Karpas-422 (cell line): ENCODE measurements at regions not wholly inside any gene's neighbourhood (a gene's known extent, or its start where the extent isn't known, plus 50 kb on each side); places are given as distances from the start of the nearest gene placed in this dataset.

ENCODE experiments used
- DNase-seq: peaks from one replicate; pipeline ENCODE4 v3.0.0-alpha.2; 2015
- H2AFZ ChIP-seq: fragments of 200-600 bp; sonication (generic); 2 replicates; pipeline ENCODE4 v1.6.1; 2014; ENCODE audit warnings: antibody characterized with exemption, low read length, mixed read lengths
- H3K27ac ChIP-seq: fragments of 200-600 bp; sonication (generic); 2 replicates; pipeline ENCODE4 v1.5.1; 2014; ENCODE audit warnings: mild to moderate bottlenecking, low read length, moderate library complexity
- H3K27me3 ChIP-seq: fragments of 200-600 bp; sonication (generic); 2 replicates; pipeline ENCODE4 v1.6.1; 2014; ENCODE audit warnings: low read length, mixed read lengths
- H3K36me3 ChIP-seq: fragments of 200-600 bp; sonication (generic); 2 replicates; pipeline ENCODE4 v1.6.1; 2014; ENCODE audit warnings: low read length, mixed read lengths; ENCODE audit not compliant: insufficient read depth
- H3K4me1 ChIP-seq: fragments of 200-600 bp; sonication (generic); 2 replicates; pipeline ENCODE4 v1.6.1; 2014; ENCODE audit warnings: mild to moderate bottlenecking, low read length, mixed read lengths
- H3K4me2 ChIP-seq: fragments of 200-600 bp; sonication (generic); 2 replicates; pipeline ENCODE4 v1.6.1; 2014; ENCODE audit warnings: low read length, low read depth, mild to moderate bottlenecking; ENCODE audit not compliant: poor library complexity, severe bottlenecking
- H3K4me3 ChIP-seq: fragments of 200-600 bp; sonication (generic); 2 replicates; pipeline ENCODE4 v1.5.1; 2014; ENCODE audit warnings: mild to moderate bottlenecking, antibody characterized with exemption, low read length, mixed read lengths
- H3K79me2 ChIP-seq: fragments of 200-600 bp; sonication (generic); 2 replicates; pipeline ENCODE4 v1.6.1; 2014; ENCODE audit warnings: mild to moderate bottlenecking, low read length, mixed read lengths
- H3K9ac ChIP-seq: fragments of 200-600 bp; sonication (generic); 2 replicates; pipeline ENCODE4 v1.6.0; 2014; ENCODE audit warnings: low read length
- H3K9me2 ChIP-seq: fragments of 200-600 bp; sonication (generic), shearing (Covaris generic); replicated peaks from 2 replicates; pipeline ENCODE4 v1.6.0; 2014; ENCODE audit warnings: mild to moderate bottlenecking, low read length, moderate library complexity; ENCODE audit not compliant: insufficient read depth
- H3K9me3 ChIP-seq: fragments of 300-700, 200-600 bp; sonication (generic); 2 replicates; pipeline ENCODE4 v1.6.1; 2014; ENCODE audit warnings: low read length, mixed read lengths
- H4K20me1 ChIP-seq: fragments of 200-600 bp; sonication (generic); 2 replicates; pipeline ENCODE4 v1.6.1; 2014; ENCODE audit warnings: mild to moderate bottlenecking, antibody characterized with exemption, low read length, low read depth; ENCODE audit not compliant: insufficient read depth

- no peaks in the 10 kb centered on the region for H3K79me2 ChIP-seq
- H3K9me2 ChIP-seq: no peaks in the 10 kb centered on the region
- H3K36me3 ChIP-seq: no peaks in the 10 kb centered on the region
- no peak overlapping the region for H3K4me2 ChIP-seq
- H3K4me3 ChIP-seq: no peak overlapping the region
- no peaks in the 10 kb centered on the region for H3K4me1 ChIP-seq
- H4K20me1 ChIP-seq: no peaks in the 10 kb centered on the region
- no peak overlapping the region for H3K27ac ChIP-seq
- H3K27me3 ChIP-seq: 0 out of 2 replicates have a peak, but pooled peaks cover 2% of the 10 kb centered on the region
- no peak overlapping the region for H3K9ac ChIP-seq
- DNase-seq: no peak
- no peak overlapping the region for H2AFZ ChIP-seq
- no peaks in the 10 kb centered on the region for H3K9me3 ChIP-seq
Measured at GRCh38 chr11:92782806-92783205, 186.6 kb upstream of the MTNR1B start.

- Histone ChIP-seq H3K9me3 (no peaks in the 10 kb centered on the region), H3K4me1 (no peaks in the 10 kb centered on the region), H4K20me1 (no peaks in the 10 kb centered on the region), H3K4me3 (no peak overlapping the region), H3K27ac (no peak overlapping the region), H3K9me2 (no peaks in the 10 kb centered on the region), H3K9ac (no peak overlapping the region), H3K36me3 (no peaks in the 10 kb centered on the region), H3K27me3 (no peaks in the 10 kb centered on the region), H3K4me2 (no peak overlapping the region), H2AFZ (no peak overlapping the region), H3K79me2 (no peaks in the 10 kb centered on the region)
- no peak for DNase-seq
Measured at GRCh38 chr11:92784331-92784730, 185.1 kb upstream of the MTNR1B start.

- Histone ChIP-seq H3K4me2 (no peak overlapping the region), H4K20me1 (no peaks in the 10 kb centered on the region), H3K79me2 (no peaks in the 10 kb centered on the region), H2AFZ (no peak overlapping the region), H3K9ac (no peak overlapping the region), H3K4me1 (no peaks in the 10 kb centered on the region), H3K27me3 (0 out of 2 replicates have a peak, but pooled peaks cover 3% of the 10 kb centered on the region), H3K4me3 (no peak overlapping the region), H3K9me2 (no peaks in the 10 kb centered on the region), H3K27ac (no peak overlapping the region), H3K9me3 (no peaks in the 10 kb centered on the region), H3K36me3 (no peaks in the 10 kb centered on the region)
- no peak for DNase-seq
Measured at GRCh38 chr11:92787638-92788037, 181.8 kb upstream of the MTNR1B start.

GRCh38 chr11:92789761-92790160 is 179.7 kb upstream of the MTNR1B start:
- Histone ChIP-seq H3K4me3 (no peak overlapping the region), H3K9me2 (no peaks in the 10 kb centered on the region), H3K9me3 (no peaks in the 10 kb centered on the region), H3K27ac (no peak overlapping the region), H3K4me2 (no peak overlapping the region), H3K36me3 (no peaks in the 10 kb centered on the region), H3K4me1 (no peaks in the 10 kb centered on the region), H3K79me2 (no peaks in the 10 kb centered on the region), H3K9ac (no peak overlapping the region), H3K27me3 (0 out of 2 replicates have a peak, but pooled peaks cover 6% of the 10 kb centered on the region), H2AFZ (no peak overlapping the region), H4K20me1 (no peaks in the 10 kb centered on the region)
- DNase-seq: no peak

GRCh38 chr11:92790366-92790765 is 179.1 kb upstream of the MTNR1B start:
- no peak for DNase-seq
- Histone ChIP-seq H3K27me3 (0 out of 2 replicates have a peak, but pooled peaks cover 7% of the 10 kb centered on the region), H3K4me1 (no peaks in the 10 kb centered on the region), H3K9ac (no peak overlapping the region), H3K79me2 (no peaks in the 10 kb centered on the region), H3K27ac (no peak overlapping the region), H3K4me2 (no peak overlapping the region), H3K36me3 (no peaks in the 10 kb centered on the region), H4K20me1 (no peaks in the 10 kb centered on the region), H2AFZ (no peak overlapping the region), H3K9me3 (no peaks in the 10 kb centered on the region), H3K9me2 (no peaks in the 10 kb centered on the region), H3K4me3 (no peak overlapping the region)

GRCh38 chr11:92790926-92791616 is 178.4 kb upstream of the MTNR1B start:
- no peak overlapping the region for H3K27ac ChIP-seq
- H3K9me2 ChIP-seq: no peaks in the 10 kb centered on the region
- no peak overlapping the region for H2AFZ ChIP-seq
- no peak overlapping the region for H3K4me2 ChIP-seq
- H3K4me3 ChIP-seq: no peak overlapping the region
- H3K36me3 ChIP-seq: no peaks in the 10 kb centered on the region
- H3K4me1 ChIP-seq: no peaks in the 10 kb centered on the region
- H3K27me3 ChIP-seq: 0 out of 2 replicates have a peak, but pooled peaks cover 7% of the 10 kb centered on the region
- no peak overlapping the region for H3K9ac ChIP-seq
- no peaks in the 10 kb centered on the region for H4K20me1 ChIP-seq
- no peaks in the 10 kb centered on the region for H3K79me2 ChIP-seq
- H3K9me3 ChIP-seq: no peaks in the 10 kb centered on the region
- DNase-seq: no peak

- no peaks in the 10 kb centered on the region for H3K9me3 ChIP-seq
- H3K36me3 ChIP-seq: no peaks in the 10 kb centered on the region
- no peaks in the 10 kb centered on the region for H3K9me2 ChIP-seq
- H3K4me1 ChIP-seq: no peaks in the 10 kb centered on the region
- H2AFZ ChIP-seq: no peak overlapping the region
- no peak for DNase-seq
- no peak overlapping the region for H3K4me3 ChIP-seq
- no peaks in the 10 kb centered on the region for H4K20me1 ChIP-seq
- H3K79me2 ChIP-seq: no peaks in the 10 kb centered on the region
- 0 out of 2 replicates have a peak, but pooled peaks cover 7% of the 10 kb centered on the region for H3K27me3 ChIP-seq
- H3K4me2 ChIP-seq: no peak overlapping the region
- no peak overlapping the region for H3K9ac ChIP-seq
- no peak overlapping the region for H3K27ac ChIP-seq
Measured at GRCh38 chr11:92791886-92792285, 177.6 kb upstream of the MTNR1B start.

- Histone ChIP-seq H3K27ac (no peak overlapping the region), H3K9ac (no peak overlapping the region), H3K9me2 (no peaks in the 10 kb centered on the region), H4K20me1 (no peaks in the 10 kb centered on the region), H3K4me3 (no peak overlapping the region), H3K36me3 (no peaks in the 10 kb centered on the region), H3K27me3 (0 out of 2 replicates have a peak, but pooled peaks cover 7% of the 10 kb centered on the region), H3K4me1 (no peaks in the 10 kb centered on the region), H3K4me2 (no peak overlapping the region), H3K9me3 (no peaks in the 10 kb centered on the region), H3K79me2 (no peaks in the 10 kb centered on the region), H2AFZ (no peak overlapping the region)
- DNase-seq: no peak
Measured at GRCh38 chr11:92793189-92793588, 176.3 kb upstream of the MTNR1B start.
